ENCODE measurements at regions not wholly inside any gene's neighbourhood (a gene's known extent, or its start where the extent isn't known, plus 50 kb on each side); places are given as distances from the start of the nearest gene placed in this dataset.

- no peak for DNase-seq (ENCODE audit: insufficient read length, low spot score, missing footprints)
- H4K20me1 ChIP-seq (ENCODE audit: insufficient read depth, low read length) = no peaks in the 10 kb centered on the region
- H3K4me2 ChIP-seq (ENCODE audit: insufficient read depth, low read length) = no peak overlapping the region
- no peaks in the 10 kb centered on the region for H3K27me3 ChIP-seq (ENCODE audit: insufficient read depth, low read length)
- no peak overlapping the region for H3K4me3 ChIP-seq (ENCODE audit: insufficient read depth, low read length)
- no peak overlapping the region for H2AFZ ChIP-seq (ENCODE audit: low read length)
- peaks cover 4% of the 10 kb centered on the region for H3K9me3 ChIP-seq (ENCODE audit: low read depth, low read length)
- H3K79me2 ChIP-seq (ENCODE audit: insufficient read depth, low read length) = no peaks in the 10 kb centered on the region
- peaks cover 5% of the 10 kb centered on the region for H3K4me1 ChIP-seq (ENCODE audit: insufficient read depth, low read length)
- TF ChIP-seq CTCF (IDR thresholded peaks at IDR 0.05; ENCODE audit: extremely low read depth, low read depth, low read length) = no peak
- H3K27ac ChIP-seq (ENCODE audit: low read depth, low read length) = no peak overlapping the region
- no peaks in the 10 kb centered on the region for H3K36me3 ChIP-seq (ENCODE audit: insufficient read depth, low read length)
Observed at GRCh38 chr5:93272108-93272507, 308.9 kb downstream of the NR2F1-AS1 start.

- Histone ChIP-seq H3K27me3 (ENCODE audit: insufficient read depth, low read length) (no peaks in the 10 kb centered on the region), H4K20me1 (ENCODE audit: insufficient read depth, low read length) (no peaks in the 10 kb centered on the region), H3K4me2 (ENCODE audit: insufficient read depth, low read length) (no peak overlapping the region), H3K4me1 (ENCODE audit: insufficient read depth, low read length) (no peaks in the 10 kb centered on the region), H3K36me3 (ENCODE audit: insufficient read depth, low read length) (no peaks in the 10 kb centered on the region), H3K27ac (ENCODE audit: low read depth, low read length) (no peak overlapping the region), H2AFZ (ENCODE audit: low read length) (no peak overlapping the region), H3K4me3 (ENCODE audit: insufficient read depth, low read length) (no peak overlapping the region), H3K79me2 (ENCODE audit: insufficient read depth, low read length) (no peaks in the 10 kb centered on the region), H3K9me3 (ENCODE audit: low read depth, low read length) (peaks cover 3% of the 10 kb centered on the region)
- TF ChIP-seq CTCF (IDR thresholded peaks at IDR 0.05; ENCODE audit: extremely low read depth, low read depth, low read length) = no peak
- no peak for DNase-seq (ENCODE audit: insufficient read length, low spot score, missing footprints)
Observed at GRCh38 chr5:93267736-93268135, 313.3 kb downstream of the NR2F1-AS1 start.

- H3K4me1 ChIP-seq (ENCODE audit: insufficient read depth, low read length) = no peaks in the 10 kb centered on the region
Observed at GRCh38 chr5:93267276-93267675, 313.7 kb downstream of the NR2F1-AS1 start.

GRCh38 chr5:93257616-93258015, 323.4 kb downstream of the NR2F1-AS1 start:
- peaks cover 4% of the 10 kb centered on the region for H3K4me1 ChIP-seq (ENCODE audit: insufficient read depth, low read length)
- H3K79me2 ChIP-seq (ENCODE audit: insufficient read depth, low read length) = no peaks in the 10 kb centered on the region
- no peak overlapping the region for H3K27ac ChIP-seq (ENCODE audit: low read depth, low read length)
- no peak overlapping the region for H3K4me3 ChIP-seq (ENCODE audit: insufficient read depth, low read length)
- no peaks in the 10 kb centered on the region for H3K9me3 ChIP-seq (ENCODE audit: low read depth, low read length)
- H3K36me3 ChIP-seq (ENCODE audit: insufficient read depth, low read length) = no peaks in the 10 kb centered on the region
- TF ChIP-seq CTCF (IDR thresholded peaks at IDR 0.05; ENCODE audit: extremely low read depth, low read depth, low read length) = no peak
- no peaks in the 10 kb centered on the region for H4K20me1 ChIP-seq (ENCODE audit: insufficient read depth, low read length)
- H2AFZ ChIP-seq (ENCODE audit: low read length) = no peak overlapping the region
- H3K27me3 ChIP-seq (ENCODE audit: insufficient read depth, low read length) = no peaks in the 10 kb centered on the region
- DNase-seq (ENCODE audit: insufficient read length, low spot score, missing footprints) = no peak
- H3K4me2 ChIP-seq (ENCODE audit: insufficient read depth, low read length) = no peak overlapping the region

More at GRCh38 chr5:93267276-93267675, 313.7 kb downstream of the NR2F1-AS1 start:
- no peaks in the 10 kb centered on the region for H3K79me2 ChIP-seq (ENCODE audit: insufficient read depth, low read length)
- H2AFZ ChIP-seq (ENCODE audit: low read length) = no peak overlapping the region
- H3K27me3 ChIP-seq (ENCODE audit: insufficient read depth, low read length) = no peaks in the 10 kb centered on the region
- H4K20me1 ChIP-seq (ENCODE audit: insufficient read depth, low read length) = no peaks in the 10 kb centered on the region
- no peaks in the 10 kb centered on the region for H3K9me3 ChIP-seq (ENCODE audit: low read depth, low read length)
- TF ChIP-seq CTCF (IDR thresholded peaks at IDR 0.05; ENCODE audit: extremely low read depth, low read depth, low read length) = no peak
- DNase-seq (ENCODE audit: insufficient read length, low spot score, missing footprints) = no peak
- no peak overlapping the region for H3K27ac ChIP-seq (ENCODE audit: low read depth, low read length)
- no peaks in the 10 kb centered on the region for H3K36me3 ChIP-seq (ENCODE audit: insufficient read depth, low read length)
- H3K4me3 ChIP-seq (ENCODE audit: insufficient read depth, low read length) = no peak overlapping the region
- H3K4me2 ChIP-seq (ENCODE audit: insufficient read depth, low read length) = no peak overlapping the region
